ENCODE measurements at regions not wholly inside any gene's neighbourhood (a gene's known extent, or its start where the extent isn't known, plus 50 kb on each side); places are given as distances from the start of the nearest gene placed in this dataset.
A peak's percentile ranks its signal among the peaks of the same experiment; 100 is the strongest.

- Histone ChIP-seq H3K27ac (ENCODE audit: low read depth, low read length) (peak overlapping the region; percentile 58), H3F3A (ENCODE audit: insufficient read depth) (no peaks in the 10 kb centered on the region), H3K9me3 (ENCODE audit: insufficient read depth, low read length) (no peaks in the 10 kb centered on the region), H4K20me1 (ENCODE audit: low read depth, low read length) (no peaks in the 10 kb centered on the region), H3K79me2 (ENCODE audit: insufficient read depth, low read length) (no peaks in the 10 kb centered on the region), H3K27me3 (ENCODE audit: low read length) (no peaks in the 10 kb centered on the region), H3K4me2 (ENCODE audit: low read depth, low read length, poor library complexity, severe bottlenecking) (peak overlapping the region; percentile 58), H3K36me3 (ENCODE audit: low read length) (no peaks in the 10 kb centered on the region), H3K4me3 (ENCODE audit: insufficient read depth, low read length, poor library complexity, severe bottlenecking) (no peak overlapping the region), H3K9me2 (replicated peaks; ENCODE audit: insufficient read depth, low read length) (no peaks in the 10 kb centered on the region), H2AFZ (ENCODE audit: low read depth, low read length, severe bottlenecking) (peak overlapping the region; percentile 48), H3K9ac (ENCODE audit: low read length) (0 out of 2 replicates have a peak overlapping the region, but pooled peaks have one; percentile 11)
- TF ChIP-seq EZH2phosphoT487 (conservative IDR thresholded peaks at IDR 0.05; ENCODE audit: low read length) (no peak), CTCF (IDR thresholded peaks at IDR 0.05; ENCODE audit: insufficient read depth, low read length, poor library complexity, severe bottlenecking) (no peak)
These were observed 321.0 kb upstream of the CXXC4 start for GRCh38 chr4:104815665-104816064.

GRCh38 chr4:104818579-104818978 is 323.9 kb upstream of the CXXC4 start:
- no peaks in the 10 kb centered on the region for H3K27me3 ChIP-seq (ENCODE audit: low read length)
- no peaks in the 10 kb centered on the region for H3F3A ChIP-seq (ENCODE audit: insufficient read depth)
- no peaks in the 10 kb centered on the region for H4K20me1 ChIP-seq (ENCODE audit: low read depth, low read length)
- no peak for TF ChIP-seq CTCF (IDR thresholded peaks at IDR 0.05; ENCODE audit: insufficient read depth, low read length, poor library complexity, severe bottlenecking)
- no peak for TF ChIP-seq EZH2phosphoT487 (conservative IDR thresholded peaks at IDR 0.05; ENCODE audit: low read length)
- H3K4me2 ChIP-seq (ENCODE audit: low read depth, low read length, poor library complexity, severe bottlenecking): no peak overlapping the region
- H2AFZ ChIP-seq (ENCODE audit: low read depth, low read length, severe bottlenecking): no peak overlapping the region
- no peaks in the 10 kb centered on the region for H3K9me3 ChIP-seq (ENCODE audit: insufficient read depth, low read length)
- H3K9ac ChIP-seq (ENCODE audit: low read length): no peak overlapping the region
- H3K4me3 ChIP-seq (ENCODE audit: insufficient read depth, low read length, poor library complexity, severe bottlenecking): no peak overlapping the region
- no peaks in the 10 kb centered on the region for H3K36me3 ChIP-seq (ENCODE audit: low read length)
- H3K79me2 ChIP-seq (ENCODE audit: insufficient read depth, low read length): no peaks in the 10 kb centered on the region
- no peak overlapping the region for H3K27ac ChIP-seq (ENCODE audit: low read depth, low read length)
- no peaks in the 10 kb centered on the region for H3K9me2 ChIP-seq (replicated peaks; ENCODE audit: insufficient read depth, low read length)

- Histone ChIP-seq H2AFZ (ENCODE audit: low read depth, low read length, severe bottlenecking) (no peak overlapping the region), H3K27ac (ENCODE audit: low read depth, low read length) (no peak overlapping the region), H3F3A (ENCODE audit: insufficient read depth) (no peaks in the 10 kb centered on the region), H3K9me3 (ENCODE audit: insufficient read depth, low read length) (no peaks in the 10 kb centered on the region), H3K9ac (ENCODE audit: low read length) (no peak overlapping the region), H3K4me2 (ENCODE audit: low read depth, low read length, poor library complexity, severe bottlenecking) (no peak overlapping the region), H3K9me2 (replicated peaks; ENCODE audit: insufficient read depth, low read length) (no peaks in the 10 kb centered on the region), H3K27me3 (ENCODE audit: low read length) (no peaks in the 10 kb centered on the region), H4K20me1 (ENCODE audit: low read depth, low read length) (no peaks in the 10 kb centered on the region), H3K79me2 (ENCODE audit: insufficient read depth, low read length) (no peaks in the 10 kb centered on the region), H3K36me3 (ENCODE audit: low read length) (no peaks in the 10 kb centered on the region), H3K4me3 (ENCODE audit: insufficient read depth, low read length, poor library complexity, severe bottlenecking) (no peak overlapping the region)
- TF ChIP-seq EZH2phosphoT487 (conservative IDR thresholded peaks at IDR 0.05; ENCODE audit: low read length) (no peak), CTCF (IDR thresholded peaks at IDR 0.05; ENCODE audit: insufficient read depth, low read length, poor library complexity, severe bottlenecking) (no peak)
These were observed 320.5 kb upstream of the TET2 start for GRCh38 chr4:104826171-104826570.

Data from SU-DHL-6 (cell line).